Chondrocyte (in vitro differentiated cells): ENCODE measurements at regions not wholly inside any gene's neighbourhood (a gene's known extent, or its start where the extent isn't known, plus 50 kb on each side); places are given as distances from the start of the nearest gene placed in this dataset.

Experiments
- DNase-seq: peaks from one replicate; pipeline ENCODE4 v3.0.0; 2021; ENCODE audit warnings: mixed read lengths, low spot score
- H3K27ac Mint-ChIP-seq: one replicate; pipeline ENCODE4 v1.8.0; 2021; ENCODE audit warnings: mild to moderate bottlenecking, moderate library complexity, mixed read lengths; ENCODE audit not compliant: unreplicated experiment
- H3K27me3 Mint-ChIP-seq: 2 replicates; pipeline ENCODE4 v1.8.0; 2021; ENCODE audit warnings: low read depth, mixed read lengths
- H3K36me3 Mint-ChIP-seq: 2 replicates; pipeline ENCODE4 v1.8.0; 2021; ENCODE audit warnings: low read depth, mixed read lengths
- H3K4me1 Mint-ChIP-seq: 2 replicates; pipeline ENCODE4 v1.8.0; 2021; ENCODE audit warnings: low read depth, mild to moderate bottlenecking, mixed read lengths
- H3K4me3 Mint-ChIP-seq: one replicate; pipeline ENCODE4 v1.8.0; 2021; ENCODE audit warnings: mild to moderate bottlenecking, moderate library complexity, mixed read lengths; ENCODE audit not compliant: unreplicated experiment
- H3K9me3 Mint-ChIP-seq: 2 replicates; pipeline ENCODE4 v1.8.0; 2021; ENCODE audit warnings: low read depth, mixed read lengths
- TF ChIP-seq, protein P1 (sequence below): fragments of 200-600 bp; sonication (generic); IDR thresholded peaks from 2 replicates; pipeline ENCODE4 v1.5.0; 2021; ENCODE audit warnings: antibody characterized with exemption, mild to moderate bottlenecking, moderate library complexity

GRCh38 chr11:116656011-116656410 lies 116.8 kb downstream of the BUD13 start:
- TF ChIP-seq, protein P1, sequence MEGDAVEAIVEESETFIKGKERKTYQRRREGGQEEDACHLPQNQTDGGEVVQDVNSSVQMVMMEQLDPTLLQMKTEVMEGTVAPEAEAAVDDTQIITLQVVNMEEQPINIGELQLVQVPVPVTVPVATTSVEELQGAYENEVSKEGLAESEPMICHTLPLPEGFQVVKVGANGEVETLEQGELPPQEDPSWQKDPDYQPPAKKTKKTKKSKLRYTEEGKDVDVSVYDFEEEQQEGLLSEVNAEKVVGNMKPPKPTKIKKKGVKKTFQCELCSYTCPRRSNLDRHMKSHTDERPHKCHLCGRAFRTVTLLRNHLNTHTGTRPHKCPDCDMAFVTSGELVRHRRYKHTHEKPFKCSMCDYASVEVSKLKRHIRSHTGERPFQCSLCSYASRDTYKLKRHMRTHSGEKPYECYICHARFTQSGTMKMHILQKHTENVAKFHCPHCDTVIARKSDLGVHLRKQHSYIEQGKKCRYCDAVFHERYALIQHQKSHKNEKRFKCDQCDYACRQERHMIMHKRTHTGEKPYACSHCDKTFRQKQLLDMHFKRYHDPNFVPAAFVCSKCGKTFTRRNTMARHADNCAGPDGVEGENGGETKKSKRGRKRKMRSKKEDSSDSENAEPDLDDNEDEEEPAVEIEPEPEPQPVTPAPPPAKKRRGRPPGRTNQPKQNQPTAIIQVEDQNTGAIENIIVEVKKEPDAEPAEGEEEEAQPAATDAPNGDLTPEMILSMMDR = no peak

GRCh38 chr11:116654526-116654925 lies 118.3 kb downstream of the BUD13 start:
- H3K36me3 Mint-ChIP-seq = no peaks in the 10 kb centered on the region

More at GRCh38 chr11:116656011-116656410, 116.8 kb downstream of the BUD13 start:
- no peaks in the 10 kb centered on the region for H3K36me3 Mint-ChIP-seq
- no peak for DNase-seq
- H3K27me3 Mint-ChIP-seq = peaks cover 15% of the 10 kb centered on the region
- no peaks in the 10 kb centered on the region for H3K4me1 Mint-ChIP-seq
- peaks cover 11% of the 10 kb centered on the region for H3K9me3 Mint-ChIP-seq
- H3K4me3 Mint-ChIP-seq = no peak overlapping the region
- no peak overlapping the region for H3K27ac Mint-ChIP-seq

DNA sequence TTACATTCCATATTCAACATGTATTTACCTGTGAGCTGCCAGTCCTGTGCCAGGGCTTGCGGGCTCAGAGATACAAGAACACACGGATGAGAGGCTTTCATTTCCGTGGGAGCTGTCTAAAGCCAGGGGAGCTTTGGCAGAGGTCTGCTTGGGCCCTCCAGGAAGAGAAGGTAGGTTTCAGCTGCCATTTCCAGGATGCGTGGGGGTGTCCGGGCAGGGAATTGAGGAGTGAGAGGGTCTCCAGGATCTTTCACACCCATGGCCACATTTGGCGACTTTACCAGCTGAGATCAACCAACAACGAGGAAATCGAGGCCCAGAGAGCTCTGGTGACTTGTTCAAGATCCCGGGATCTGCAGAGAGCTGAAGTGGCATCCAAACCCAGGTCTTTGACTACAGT lies 119.6 kb downstream of the BUD13 start:
- no peaks in the 10 kb centered on the region for H3K4me1 Mint-ChIP-seq
- peaks cover 16% of the 10 kb centered on the region for H3K27me3 Mint-ChIP-seq
- H3K4me3 Mint-ChIP-seq = no peak overlapping the region
- TF ChIP-seq, protein P1 = no peak
- H3K9me3 Mint-ChIP-seq = peaks cover 11% of the 10 kb centered on the region
- DNase-seq = no peak
- no peak overlapping the region for H3K27ac Mint-ChIP-seq
- H3K36me3 Mint-ChIP-seq = no peaks in the 10 kb centered on the region

More at GRCh38 chr11:116654526-116654925, 118.3 kb downstream of the BUD13 start:
- TF ChIP-seq, protein P1 = no peak
- peaks cover 11% of the 10 kb centered on the region for H3K9me3 Mint-ChIP-seq
- DNase-seq = no peak
- H3K4me3 Mint-ChIP-seq = no peak overlapping the region
- no peaks in the 10 kb centered on the region for H3K4me1 Mint-ChIP-seq
- no peak overlapping the region for H3K27ac Mint-ChIP-seq
- H3K27me3 Mint-ChIP-seq = peaks cover 20% of the 10 kb centered on the region

DNA sequence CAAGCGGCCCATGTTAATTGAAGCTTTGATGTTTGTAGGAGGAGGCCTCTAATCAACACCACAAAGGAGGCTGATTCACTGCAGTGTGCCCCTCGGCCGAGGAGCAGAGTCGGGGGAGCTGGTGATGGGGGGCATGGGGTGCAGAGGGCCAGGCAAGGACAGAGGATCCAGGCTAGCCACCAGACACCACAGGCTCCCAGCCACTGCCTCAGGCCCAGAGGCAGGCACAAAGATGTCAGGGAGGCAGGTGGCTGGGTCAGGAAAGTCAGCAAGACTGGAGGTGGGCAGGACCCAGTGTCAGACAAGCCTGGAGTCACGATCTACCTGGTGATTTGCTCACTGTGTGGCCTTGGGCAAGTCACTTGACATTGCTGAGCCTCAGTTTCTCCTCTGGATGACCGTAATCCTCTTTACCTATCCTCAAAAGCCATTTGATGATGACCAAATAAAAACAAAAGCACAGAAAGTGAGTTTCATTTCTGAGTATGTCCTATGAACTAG lies 121.0 kb downstream of the BUD13 start:
- Mint-ChIP-seq H3K27me3 (peaks cover 21% of the 10 kb centered on the region), H3K9me3 (peaks cover 11% of the 10 kb centered on the region), H3K27ac (no peak overlapping the region)

GRCh38 chr11:116651098-116651736 lies 121.6 kb downstream of the BUD13 start:
- H3K4me3 Mint-ChIP-seq = no peak overlapping the region
- TF ChIP-seq, protein P1 = no peak
- no peak for DNase-seq
- H3K27ac Mint-ChIP-seq = no peak overlapping the region
- no peaks in the 10 kb centered on the region for H3K36me3 Mint-ChIP-seq
- H3K4me1 Mint-ChIP-seq = no peaks in the 10 kb centered on the region
- peaks cover 19% of the 10 kb centered on the region for H3K27me3 Mint-ChIP-seq
- H3K9me3 Mint-ChIP-seq = peaks cover 11% of the 10 kb centered on the region

More for the DNA sequence above, 121.0 kb downstream of the BUD13 start:
- TF ChIP-seq, protein P1 = no peak
- no peaks in the 10 kb centered on the region for H3K4me1 Mint-ChIP-seq
- DNase-seq = no peak
- no peaks in the 10 kb centered on the region for H3K36me3 Mint-ChIP-seq
- H3K4me3 Mint-ChIP-seq = no peak overlapping the region
